ENCODE measurements at regions not wholly inside any gene's neighbourhood (a gene's known extent, or its start where the extent isn't known, plus 50 kb on each side); places are given as distances from the start of the nearest gene placed in this dataset.
A peak's percentile ranks its signal among the peaks of the same experiment; 100 is the strongest.

DNA sequence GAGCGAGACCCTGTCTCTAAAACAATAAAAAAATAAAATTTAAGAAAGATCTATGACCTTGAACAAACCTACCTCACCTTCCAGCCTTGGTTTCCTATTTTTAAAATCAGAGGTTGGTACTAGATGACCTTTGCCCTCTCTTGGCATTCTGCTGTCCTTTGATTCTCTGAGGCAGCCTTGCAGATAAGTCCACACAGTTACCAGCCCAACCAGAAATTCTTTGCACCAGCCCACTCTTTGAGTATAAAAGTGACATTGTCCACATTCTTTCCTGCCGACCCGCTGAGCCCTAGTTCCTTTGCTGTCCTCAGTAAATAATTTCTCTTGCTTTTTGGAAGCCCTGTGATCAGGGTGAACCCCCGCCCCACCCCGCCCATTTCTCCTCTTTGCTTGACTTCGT lies 150.4 kb downstream of the PHETA1 start:
- TF ChIP-seq RAD21 (IDR thresholded peaks at IDR 0.05 in 1 of 2, conservative IDR thresholded peaks at IDR 0.05 in 1 of 2; ENCODE audit: low read depth in 2 of 2, low read length in 2 of 2): no peak
- TF ChIP-seq ASH2L (IDR thresholded peaks at IDR 0.05; ENCODE audit: low read length): no peak
- peak; percentile 68 for TF ChIP-seq TEAD4 (IDR thresholded peaks at IDR 0.05; ENCODE audit: low read depth, low read length)
- FAIRE-seq (no peak), DNase-seq (ENCODE audit: low read depth in 1 of 2, low spot score in 2 of 2) (no peak)
- Histone ChIP-seq H3K9me3 (ENCODE audit: insufficient read depth in 2 of 2, low read depth in 1 of 2, low read length in 1 of 2) (no peaks in the 10 kb centered on the region), H3K27me3 (replicated peaks in 1 of 4; ENCODE audit: control insufficient read depth in 3 of 4, extremely low read depth in 1 of 4, insufficient read depth in 3 of 4, low read length in 3 of 4) (no peaks in the 10 kb centered on the region), H3K9ac (replicated peaks in 1 of 4; ENCODE audit: extremely low read depth in 1 of 4, low read depth in 3 of 4, low read length in 3 of 4) (no peak overlapping the region), H2BK20ac (ENCODE audit: low read length) (no peak overlapping the region), H4K5ac (ENCODE audit: insufficient read length, low read depth, low read length) (no peak overlapping the region), H2BK15ac (ENCODE audit: low read length) (no peak overlapping the region), H3K36me3 (ENCODE audit: control insufficient read depth in 2 of 4, insufficient read depth in 4 of 4, low read length in 3 of 4) (no peaks in the 10 kb centered on the region), H2BK120ac (replicated peaks; ENCODE audit: low read depth, low read length) (no peak overlapping the region), H2BK5ac (ENCODE audit: low read depth, low read length) (no peak overlapping the region), H4K8ac (ENCODE audit: extremely low read depth, insufficient read depth, low read length) (no peak overlapping the region), H2BK12ac (ENCODE audit: low read depth, low read length) (no peak overlapping the region), H3K23me2 (ENCODE audit: low read depth, low read length) (no peaks in the 10 kb centered on the region), H3K4ac (replicated peaks; ENCODE audit: insufficient read length, low read depth, low read length) (no peak overlapping the region), H3K4me3 (ENCODE audit: extremely low read depth in 1 of 4, insufficient read depth in 2 of 4, low read depth in 3 of 4, low read length in 4 of 4) (no peak overlapping the region), H2AK5ac (ENCODE audit: low read depth, low read length) (no peak overlapping the region), H3K23ac (ENCODE audit: insufficient read length) (no peak overlapping the region), H3K56ac (replicated peaks; ENCODE audit: insufficient read length, low read depth, low read length) (no peak overlapping the region), H2AFZ (ENCODE audit: low read length) (no peak overlapping the region), H4K20me1 (replicated peaks in 1 of 2; ENCODE audit: control insufficient read depth in 1 of 2, insufficient read depth in 2 of 2, low read length in 2 of 2) (peaks cover 0 to 2% of the 10 kb centered on the region in 2 experiments), H3K79me2 (ENCODE audit: control insufficient read depth in 1 of 2, insufficient read depth in 2 of 2, low read length in 2 of 2) (no peaks in the 10 kb centered on the region), H3K14ac (ENCODE audit: insufficient read length) (no peak overlapping the region), H3K79me1 (ENCODE audit: low read depth, low read length) (no peaks in the 10 kb centered on the region), H4K91ac (replicated peaks; ENCODE audit: insufficient read length, low read length) (no peak overlapping the region), H3K4me1 (replicated peaks in 1 of 4; ENCODE audit: control insufficient read depth in 3 of 4, insufficient read depth in 4 of 4, low read length in 3 of 4) (no peaks in the 10 kb centered on the region), H3K18ac (ENCODE audit: extremely low read depth, low read length) (no peak overlapping the region), H3K27ac (ENCODE audit: low read depth, low read length) (no peak overlapping the region), H3K4me2 (ENCODE audit: insufficient read depth in 1 of 2, low read depth in 2 of 2, low read length in 2 of 2) (no peak overlapping the region)
- CTCF ChIA-PET (ENCODE audit: partially characterized antibody): interaction anchor here (1.0 kb wide), 1 partner anchor 44 kb away, joined by 3 read pairs; no protein-coding TSS in a partner anchor
- WGBS, 2 experiments (ENCODE audit: extremely low coverage in 1 of 2, insufficient coverage in 1 of 2, insufficient read length in 1 of 2, insufficient replicate concordance in 2 of 2, low coverage in 1 of 2, low lambda C conversion rate in 2 of 2, missing lambda C conversion rate in 1 of 2): 86% methylated on average over 6 of the region's 6 CpGs; no CpG with 5 or more reads in 1 of the 2 experiments
- POLR2A ChIA-PET (ENCODE audit: partially characterized antibody): no interaction called here
